Inflammatory macrophage treated with lipopolysaccharide for 1 hour (primary cell): ENCODE measurements at regions not wholly inside any gene's neighbourhood (a gene's known extent, or its start where the extent isn't known, plus 50 kb on each side); places are given as distances from the start of the nearest gene placed in this dataset.

Experiments
- DNase-seq, 2 donors: peaks; one replicate each; pipeline ENCODE4 v3.0.0-alpha.2; 2020 to 2022

DNA sequence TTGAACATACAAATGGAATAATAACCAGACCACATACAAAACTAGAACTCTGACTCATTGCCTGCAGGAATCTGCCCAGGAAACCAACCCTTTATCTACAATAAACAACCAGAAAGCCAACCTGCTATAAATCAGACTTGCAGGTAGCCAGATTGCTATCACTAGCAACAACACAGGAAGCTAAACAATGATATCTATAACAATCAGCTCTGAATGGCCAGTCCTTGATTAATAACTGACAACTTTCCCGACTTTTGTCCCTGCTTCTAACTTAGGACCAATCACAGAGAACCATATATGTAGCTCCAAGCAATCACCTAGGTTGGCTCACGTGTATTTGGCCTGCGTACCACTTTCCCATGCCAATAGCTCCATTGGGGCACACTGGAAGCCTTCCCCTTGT lies 470.8 kb downstream of the RIT2 start:
- DNase-seq: no peak

- no peak for DNase-seq
Observed at GRCh38 chr18:42649331-42650035, 466.0 kb downstream of the RIT2 start.

DNA sequence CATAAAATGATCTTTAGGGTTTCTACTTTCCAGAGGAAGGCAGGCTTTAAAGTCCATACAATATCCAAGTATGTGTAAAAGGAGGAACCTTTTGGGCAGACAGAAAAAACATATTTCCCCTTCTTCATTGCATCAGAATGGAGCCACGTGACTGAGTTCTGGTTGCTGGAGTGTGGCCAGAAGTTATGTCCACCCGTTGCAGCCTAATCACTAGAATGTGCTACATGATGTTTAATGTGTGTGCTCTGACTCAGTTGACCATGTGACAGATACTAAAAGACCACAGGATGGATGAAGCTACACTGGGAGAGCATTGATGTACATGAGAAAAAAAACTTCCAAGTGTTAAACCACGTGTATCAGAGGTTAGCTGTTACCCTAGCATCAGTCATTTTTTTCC lies 460.9 kb downstream of the RIT2 start:
- peak in 1 of 2 donors; percentile 23 for DNase-seq

DNA sequence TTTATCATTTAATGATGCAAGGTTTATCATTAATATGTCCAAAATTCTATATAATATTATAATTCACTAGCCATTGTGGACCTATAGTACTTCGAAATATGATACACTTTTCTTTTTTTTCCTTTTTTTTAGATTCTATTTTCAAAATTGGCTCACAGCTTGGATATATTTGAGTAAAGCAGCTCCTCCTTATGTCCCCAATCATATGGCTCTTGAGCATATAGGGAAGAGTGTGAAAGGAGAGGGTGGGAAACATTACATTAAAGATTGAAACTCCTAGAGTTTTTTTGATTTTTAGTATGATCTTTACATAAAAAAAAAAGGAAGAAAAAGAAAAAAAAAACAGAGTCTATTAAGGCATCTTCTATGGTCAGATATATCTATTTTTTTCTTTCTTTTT lies 457.9 kb downstream of the RIT2 start:
- no peak for DNase-seq

- DNase-seq: no peak
Observed at GRCh38 chr18:42658171-42658570, 457.3 kb downstream of the RIT2 start.

- no peak for DNase-seq
Observed at GRCh38 chr18:42659187-42659586, 456.3 kb downstream of the RIT2 start.

- no peak for DNase-seq
Observed at GRCh38 chr18:42670860-42671259, 444.6 kb downstream of the RIT2 start.

GRCh38 chr18:42675810-42676209 lies 439.7 kb downstream of the RIT2 start:
- no peak for DNase-seq

GRCh38 chr18:42683094-42683493 lies 432.4 kb downstream of the RIT2 start:
- DNase-seq: no peak

DNA sequence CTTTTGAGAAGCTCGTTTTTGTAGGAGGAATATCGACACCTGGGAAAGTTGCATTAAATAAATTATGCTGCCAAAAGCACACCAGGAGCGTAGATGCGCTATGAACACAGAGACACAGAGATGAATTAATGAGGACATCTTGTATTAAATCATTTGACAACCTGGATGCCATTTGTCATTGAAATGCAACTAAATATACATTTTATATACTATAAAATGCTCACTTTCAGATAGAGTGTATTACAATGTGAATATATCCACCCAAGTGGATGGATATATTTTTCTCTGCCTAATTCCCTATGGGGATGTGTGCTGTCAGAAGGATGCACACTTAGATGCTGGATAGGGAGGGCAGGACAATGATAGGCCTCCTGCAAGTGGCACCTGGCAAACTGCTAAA lies 426.2 kb downstream of the RIT2 start:
- DNase-seq: no peak
